Mesothelial cell of epicardium (in vitro differentiated cells): ENCODE measurements at regions not wholly inside any gene's neighbourhood (a gene's known extent, or its start where the extent isn't known, plus 50 kb on each side); places are given as distances from the start of the nearest gene placed in this dataset.
A peak's percentile ranks its signal among the peaks of the same experiment; 100 is the strongest.

Experiments
- DNase-seq, 2 experiments: peaks; one replicate each; pipeline ENCODE4 v3.0.0; 2021; ENCODE audit warnings: low spot score in 2 of 2; ENCODE audit not compliant: unreplicated experiment in 2 of 2
- H3K27ac Mint-ChIP-seq: 2 replicates; pipeline ENCODE4 v1.8.0; 2021; ENCODE audit warnings: mixed read lengths
- H3K27me3 Mint-ChIP-seq: 2 replicates; pipeline ENCODE4 v1.8.0; 2021; ENCODE audit warnings: low read depth, mixed read lengths
- H3K36me3 Mint-ChIP-seq: 2 replicates; pipeline ENCODE4 v1.8.0; 2021; ENCODE audit warnings: mixed read lengths
- H3K4me1 Mint-ChIP-seq: 2 replicates; pipeline ENCODE4 v1.8.0; 2021; ENCODE audit warnings: mixed read lengths
- H3K4me3 Mint-ChIP-seq: 2 replicates; pipeline ENCODE4 v1.8.0; 2021; ENCODE audit warnings: mild to moderate bottlenecking, moderate library complexity, mixed read lengths
- H3K9me3 Mint-ChIP-seq: 2 replicates; pipeline ENCODE4 v1.8.0; 2021; ENCODE audit warnings: mixed read lengths
- CTCF ChIP-seq: fragments of 200-600 bp; sonication (generic); IDR thresholded peaks from one replicate; pipeline ENCODE4 v1.5.0; 2021; ENCODE audit warnings: antibody characterized with exemption; ENCODE audit not compliant: unreplicated experiment

GRCh38 chr21:35962917-35963316 is 97.4 kb downstream of the SETD4 start:
- Mint-ChIP-seq H3K36me3 (no peaks in the 10 kb centered on the region), H3K9me3 (no peaks in the 10 kb centered on the region), H3K27ac (no peak overlapping the region), H3K4me1 (no peaks in the 10 kb centered on the region), H3K4me3 (no peak overlapping the region), H3K27me3 (peaks cover 10% of the 10 kb centered on the region)
- no peak for TF ChIP-seq CTCF
- DNase-seq = no peak

- Mint-ChIP-seq H3K4me1 (peaks cover 5% of the 10 kb centered on the region), H3K36me3 (no peaks in the 10 kb centered on the region), H3K27ac (no peak overlapping the region), H3K27me3 (no peaks in the 10 kb centered on the region), H3K4me3 (no peak overlapping the region), H3K9me3 (peaks cover 5% of the 10 kb centered on the region)
- no peak for TF ChIP-seq CTCF
- no peak for DNase-seq
Observed at GRCh38 chr21:35954066-35954465, 106.3 kb downstream of the SETD4 start.

- H3K36me3 Mint-ChIP-seq = no peaks in the 10 kb centered on the region
- TF ChIP-seq CTCF = no peak
- H3K27me3 Mint-ChIP-seq = no peaks in the 10 kb centered on the region
- DNase-seq = no peak
- no peak overlapping the region for H3K4me3 Mint-ChIP-seq
- H3K9me3 Mint-ChIP-seq = peaks cover 5% of the 10 kb centered on the region
- peak overlapping the region; percentile 56 for H3K27ac Mint-ChIP-seq
- H3K4me1 Mint-ChIP-seq = peaks cover 5% of the 10 kb centered on the region
Observed at GRCh38 chr21:35953597-35953996, 106.7 kb downstream of the SETD4 start.

- H3K9me3 Mint-ChIP-seq = peaks cover 5% of the 10 kb centered on the region
Observed at GRCh38 chr21:35952651-35953340, 107.5 kb downstream of the SETD4 start.

GRCh38 chr21:35948982-35949381 is 111.3 kb downstream of the SETD4 start:
- no peak for TF ChIP-seq CTCF
- Mint-ChIP-seq H3K36me3 (no peaks in the 10 kb centered on the region), H3K4me3 (no peak overlapping the region), H3K27me3 (no peaks in the 10 kb centered on the region), H3K27ac (no peak overlapping the region), H3K4me1 (peaks cover 5% of the 10 kb centered on the region), H3K9me3 (no peaks in the 10 kb centered on the region)
- no peak for DNase-seq

More at GRCh38 chr21:35952651-35953340, 107.5 kb downstream of the SETD4 start:
- Mint-ChIP-seq H3K27ac (no peak overlapping the region), H3K36me3 (no peaks in the 10 kb centered on the region), H3K27me3 (no peaks in the 10 kb centered on the region), H3K4me1 (peaks cover 5% of the 10 kb centered on the region), H3K4me3 (no peak overlapping the region)
- TF ChIP-seq CTCF = no peak
- no peak for DNase-seq
